HUES6 (cell line): ENCODE measurements at regions not wholly inside any gene's neighbourhood (a gene's known extent, or its start where the extent isn't known, plus 50 kb on each side); places are given as distances from the start of the nearest gene placed in this dataset.
A peak's percentile ranks its signal among the peaks of the same experiment; 100 is the strongest.

Source experiments
- H3K27ac ChIP-seq: 2 replicates; pipeline ENCODE4 v1.7.0; 2013; ENCODE audit warnings: low read depth, mild to moderate bottlenecking, low read length, inconsistent platforms
- H3K27me3 ChIP-seq: 2 replicates; pipeline ENCODE4 v1.6.1; 2013; ENCODE audit warnings: low read length; ENCODE audit not compliant: control insufficient read depth, insufficient read depth
- H3K36me3 ChIP-seq: 2 replicates; pipeline ENCODE4 v1.6.1; 2013; ENCODE audit warnings: low read length; ENCODE audit not compliant: control insufficient read depth, insufficient read depth
- H3K4me1 ChIP-seq: 2 replicates; pipeline ENCODE4 v1.6.1; 2013; ENCODE audit warnings: low read length; ENCODE audit not compliant: control insufficient read depth, insufficient read depth
- H3K4me3 ChIP-seq: 2 replicates; pipeline ENCODE4 v1.5.1; 2013; ENCODE audit warnings: low read depth, low read length
- H3K9ac ChIP-seq: one replicate; pipeline ENCODE4 v1.6.1; 2013; ENCODE audit warnings: mild to moderate bottlenecking, low read length
- H3K9me3 ChIP-seq: 2 replicates; pipeline ENCODE4 v1.6.1; 2013; ENCODE audit warnings: low read depth, low read length; ENCODE audit not compliant: control insufficient read depth, insufficient read depth

- H3K36me3 ChIP-seq, result no peaks in the 10 kb centered on the region
Observed at GRCh38 chr6:92888316-92888715, 531.0 kb downstream of the EPHA7 start.

GRCh38 chr6:92887871-92888270, 531.5 kb downstream of the EPHA7 start:
- Histone ChIP-seq H3K4me3 (no peak overlapping the region), H3K27ac (no peak overlapping the region)

More at GRCh38 chr6:92888316-92888715, 531.0 kb downstream of the EPHA7 start:
- Histone ChIP-seq H3K4me3 (no peak overlapping the region), H3K27ac (no peak overlapping the region), H3K9ac (no peak overlapping the region), H3K27me3 (no peaks in the 10 kb centered on the region), H3K9me3 (no peaks in the 10 kb centered on the region), H3K4me1 (no peaks in the 10 kb centered on the region)

GRCh38 chr6:92879526-92879925, 539.8 kb downstream of the EPHA7 start:
- Histone ChIP-seq H3K9ac (no peak overlapping the region), H3K9me3 (no peaks in the 10 kb centered on the region), H3K36me3 (no peaks in the 10 kb centered on the region), H3K27me3 (no peaks in the 10 kb centered on the region), H3K4me1 (no peaks in the 10 kb centered on the region), H3K4me3 (no peak overlapping the region), H3K27ac (no peak overlapping the region)

More at GRCh38 chr6:92887871-92888270, 531.5 kb downstream of the EPHA7 start:
- Histone ChIP-seq H3K27me3 (no peaks in the 10 kb centered on the region), H3K9ac (no peak overlapping the region), H3K9me3 (no peaks in the 10 kb centered on the region), H3K36me3 (no peaks in the 10 kb centered on the region), H3K4me1 (no peaks in the 10 kb centered on the region)

GRCh38 chr6:92864966-92865555, 554.3 kb downstream of the EPHA7 start:
- Histone ChIP-seq H3K9me3 (peaks cover 16% of the 10 kb centered on the region), H3K27ac (no peak overlapping the region), H3K9ac (no peak overlapping the region), H3K36me3 (no peaks in the 10 kb centered on the region), H3K27me3 (no peaks in the 10 kb centered on the region), H3K4me3 (no peak overlapping the region), H3K4me1 (no peaks in the 10 kb centered on the region)

- peaks cover 37% of the 10 kb centered on the region for H3K4me1 ChIP-seq
- H3K27me3 ChIP-seq, result peaks cover 58% of the 10 kb centered on the region
- no peaks in the 10 kb centered on the region for H3K9me3 ChIP-seq
- no peak overlapping the region for H3K27ac ChIP-seq
- H3K9ac ChIP-seq, result no peak overlapping the region
- no peaks in the 10 kb centered on the region for H3K36me3 ChIP-seq
- H3K4me3 ChIP-seq, result no peak overlapping the region; the same call in 1 of the 2 replicates
Observed at GRCh38 chr6:92849636-92850035, 569.7 kb downstream of the EPHA7 start.

GRCh38 chr6:92848901-92849300, 570.5 kb downstream of the EPHA7 start:
- no peaks in the 10 kb centered on the region for H3K36me3 ChIP-seq
- H3K27me3 ChIP-seq, result peaks cover 58% of the 10 kb centered on the region
- no peak overlapping the region for H3K9ac ChIP-seq
- peaks cover 36% of the 10 kb centered on the region for H3K4me1 ChIP-seq
- no peak overlapping the region for H3K27ac ChIP-seq
- no peaks in the 10 kb centered on the region for H3K9me3 ChIP-seq
- peak overlapping the region; percentile 21; the same call in 1 of the 2 replicates for H3K4me3 ChIP-seq

GRCh38 chr6:92848459-92848858, 570.9 kb downstream of the EPHA7 start:
- Histone ChIP-seq H3K4me3 (peak overlapping the region; percentile 21), H3K36me3 (no peaks in the 10 kb centered on the region), H3K27ac (no peak overlapping the region), H3K27me3 (peaks cover 58% of the 10 kb centered on the region), H3K9ac (no peak overlapping the region), H3K9me3 (no peaks in the 10 kb centered on the region), H3K4me1 (peaks cover 33% of the 10 kb centered on the region)

- H3K4me3 ChIP-seq, result peak overlapping the region; percentile 38
- H3K27me3 ChIP-seq, result peaks cover 58% of the 10 kb centered on the region
- H3K9ac ChIP-seq, result no peak overlapping the region
- peak overlapping the region; percentile 34; the same call in 1 of the 2 replicates for H3K27ac ChIP-seq
- no peaks in the 10 kb centered on the region for H3K36me3 ChIP-seq
- H3K9me3 ChIP-seq, result no peaks in the 10 kb centered on the region
- H3K4me1 ChIP-seq, result peaks cover 33% of the 10 kb centered on the region
Observed at GRCh38 chr6:92847988-92848387, 571.4 kb downstream of the EPHA7 start.

- H3K36me3 ChIP-seq, result no peaks in the 10 kb centered on the region
- H3K4me1 ChIP-seq, result no peaks in the 10 kb centered on the region
- no peak overlapping the region for H3K27ac ChIP-seq
- H3K9me3 ChIP-seq, result no peaks in the 10 kb centered on the region
- no peak overlapping the region for H3K4me3 ChIP-seq
- H3K27me3 ChIP-seq, result no peaks in the 10 kb centered on the region
- H3K9ac ChIP-seq, result no peak overlapping the region
Observed at GRCh38 chr6:92840246-92840930, 579.0 kb downstream of the EPHA7 start.

GRCh38 chr6:92828788-92829187, 590.6 kb downstream of the EPHA7 start:
- Histone ChIP-seq H3K9me3 (no peaks in the 10 kb centered on the region), H3K27ac (no peak overlapping the region)

GRCh38 chr6:92827104-92827503, 592.3 kb downstream of the EPHA7 start:
- Histone ChIP-seq H3K27me3 (no peaks in the 10 kb centered on the region), H3K27ac (no peak overlapping the region), H3K4me1 (no peaks in the 10 kb centered on the region), H3K9me3 (no peaks in the 10 kb centered on the region), H3K36me3 (no peaks in the 10 kb centered on the region), H3K4me3 (no peak overlapping the region), H3K9ac (no peak overlapping the region)

More at GRCh38 chr6:92828788-92829187, 590.6 kb downstream of the EPHA7 start:
- no peaks in the 10 kb centered on the region for H3K27me3 ChIP-seq
- no peaks in the 10 kb centered on the region for H3K4me1 ChIP-seq
- H3K36me3 ChIP-seq, result no peaks in the 10 kb centered on the region
- no peak overlapping the region for H3K4me3 ChIP-seq
- no peak overlapping the region for H3K9ac ChIP-seq
